AG09309 (cell line): ENCODE measurements at regions not wholly inside any gene's neighbourhood (a gene's known extent, or its start where the extent isn't known, plus 50 kb on each side); places are given as distances from the start of the nearest gene placed in this dataset.
A peak's percentile ranks its signal among the peaks of the same experiment; 100 is the strongest.
"Not testable (repeated sequence)": the region's sequence is repeated elsewhere in the genome, so short reads cannot be mapped to it uniquely, and the experiment has no call there.

Experiments used
- DNase-seq: peaks from one replicate; pipeline ENCODE4 v3.0.0-alpha.2; 2010; ENCODE audit warnings: low read depth
- H3K4me3 ChIP-seq: 2 replicates; pipeline ENCODE4 v1.5.1; 2011; ENCODE audit warnings: mild to moderate bottlenecking, low read depth, low read length, moderate library complexity; ENCODE audit not compliant: control insufficient read depth
- CTCF ChIP-seq: IDR thresholded peaks from 2 replicates; pipeline ENCODE4 v1.5.1; 2011; ENCODE audit warnings: mild to moderate bottlenecking, low read depth, low read length, inconsistent platforms; ENCODE audit not compliant: insufficient read depth, control insufficient read depth; ENCODE audit errors: missing control alignments

DNA sequence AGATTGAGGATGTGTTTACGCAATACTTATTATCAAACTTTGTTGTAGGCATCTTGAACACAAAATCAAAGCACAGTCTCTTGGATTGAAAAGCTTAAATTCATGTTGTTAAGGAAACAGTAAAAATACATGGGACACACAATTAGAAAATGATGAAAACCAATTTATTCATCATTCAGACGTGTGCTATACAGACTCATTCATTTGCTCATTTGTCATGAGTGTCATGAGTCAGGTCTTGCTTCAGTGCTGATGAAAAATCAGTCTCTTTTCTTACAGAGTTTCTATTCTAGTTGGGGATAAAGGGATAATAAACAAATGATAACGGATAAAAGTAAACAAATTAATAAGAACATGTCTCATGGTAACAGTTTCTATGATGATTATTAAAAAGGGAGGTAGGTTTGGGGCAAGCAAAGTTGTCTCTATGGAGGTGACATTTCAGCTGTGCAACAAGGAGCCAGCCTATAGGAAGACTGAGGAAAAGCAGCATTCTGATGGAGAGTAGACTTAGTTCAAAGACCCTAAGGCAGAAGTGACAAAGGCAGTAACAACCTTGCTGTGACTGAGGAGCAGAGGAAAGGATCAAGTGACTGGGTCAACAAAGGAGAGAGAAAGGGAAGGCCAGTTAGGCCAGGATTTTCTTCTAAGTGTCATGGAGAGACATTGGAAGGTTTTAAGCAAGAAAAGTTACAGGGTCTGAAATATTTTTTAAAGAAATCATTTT lies 224.0 kb upstream of the HHIP start:
- no peak overlapping the region for H3K4me3 ChIP-seq
- no peak for DNase-seq
- no peak for TF ChIP-seq CTCF

DNA sequence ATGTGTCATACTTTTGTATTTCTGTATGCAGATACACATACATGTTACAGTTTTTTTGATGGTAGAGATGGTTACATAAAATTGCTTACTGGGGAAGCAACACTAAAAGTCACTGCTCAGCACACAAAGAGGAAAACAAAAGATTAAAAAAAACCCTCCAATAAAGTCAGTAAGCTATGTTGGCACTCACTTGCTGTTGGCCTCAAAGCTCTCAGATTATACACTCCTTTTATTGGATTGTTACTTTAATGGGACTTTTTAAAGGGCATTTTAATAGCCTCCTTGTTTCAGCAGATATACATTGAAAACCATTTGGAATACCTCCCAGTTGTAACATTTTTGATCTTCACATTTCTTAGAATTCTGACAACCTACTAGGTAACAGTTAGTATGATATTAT lies 222.0 kb upstream of the HHIP start:
- no peak for TF ChIP-seq CTCF
- H3K4me3 ChIP-seq: no peak overlapping the region
- no peak for DNase-seq

DNA sequence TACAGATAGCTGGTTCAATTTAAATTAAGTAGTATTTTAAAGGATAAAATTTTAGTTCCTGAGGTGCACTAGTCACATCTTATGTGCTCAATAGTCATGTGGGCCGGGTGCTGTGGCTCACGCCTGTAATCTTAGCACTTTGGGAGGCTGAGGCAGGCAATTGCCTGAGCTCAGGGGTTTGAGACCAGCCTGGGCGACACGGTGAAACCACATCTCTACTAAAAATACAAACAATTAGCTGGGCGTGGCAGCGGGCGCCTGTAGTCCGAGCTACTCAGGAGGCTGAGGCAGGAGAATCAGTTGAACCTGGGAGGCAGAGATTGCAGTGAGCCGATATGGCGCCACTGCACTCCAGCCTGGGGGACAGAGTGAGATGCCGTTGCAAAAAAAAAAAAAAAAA lies 219.9 kb upstream of the HHIP start:
- H3K4me3 ChIP-seq, DNase-seq: not testable (repeated sequence)

GRCh38 chr4:144442713-144443112 lies 203.2 kb upstream of the HHIP start:
- no peak for TF ChIP-seq CTCF
- no peak for DNase-seq

GRCh38 chr4:144449611-144450010 lies 196.3 kb upstream of the HHIP start:
- no peak for TF ChIP-seq CTCF
- DNase-seq: peak; percentile 11
- no peak overlapping the region for H3K4me3 ChIP-seq

More at GRCh38 chr4:144442713-144443112, 203.2 kb upstream of the HHIP start:
- no peak overlapping the region for H3K4me3 ChIP-seq

- DNase-seq: no peak
- no peak overlapping the region for H3K4me3 ChIP-seq
- no peak for TF ChIP-seq CTCF
Observed at GRCh38 chr4:144450526-144450925, 195.4 kb upstream of the HHIP start.

DNA sequence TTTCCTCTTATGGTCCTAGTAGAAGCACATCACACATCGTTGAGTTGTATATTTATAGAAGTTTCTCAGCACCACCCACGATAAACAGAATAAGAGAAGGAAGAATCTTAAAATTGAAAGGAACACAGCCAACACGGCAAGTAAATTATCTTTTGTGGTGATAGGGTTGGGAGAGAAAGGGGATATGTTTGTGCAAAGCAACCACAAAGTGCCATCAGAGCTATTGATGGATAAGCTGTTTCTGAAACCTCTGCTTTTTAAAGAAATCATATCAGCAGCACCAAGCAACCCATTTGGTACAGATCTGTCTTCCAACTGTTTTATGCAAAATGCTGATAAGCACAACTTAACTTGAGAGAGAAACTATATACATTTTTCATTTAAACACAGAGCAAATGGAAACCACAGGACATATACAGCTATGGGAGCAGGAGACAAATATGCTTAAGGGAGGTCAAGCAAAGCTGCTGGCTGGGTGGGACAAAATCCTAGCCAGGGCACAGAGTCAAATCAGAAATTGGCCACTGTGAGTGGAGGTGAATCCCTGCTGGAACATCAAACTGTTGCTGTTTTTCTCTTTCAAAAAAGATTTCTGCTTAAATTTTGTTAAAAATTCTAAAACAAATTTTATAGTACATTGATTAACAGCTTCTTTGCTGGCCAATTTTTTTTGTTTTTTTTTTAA lies 194.0 kb upstream of the HHIP start:
- TF ChIP-seq CTCF: no peak
- no peak overlapping the region for H3K4me3 ChIP-seq
- DNase-seq: no peak
